Neural cell (in vitro differentiated cells): ENCODE measurements at regions not wholly inside any gene's neighbourhood (a gene's known extent, or its start where the extent isn't known, plus 50 kb on each side); places are given as distances from the start of the nearest gene placed in this dataset.

Source experiments
- H2AFZ ChIP-seq: fragments of 200-600, 300-800 bp; sonication (generic), shearing (Covaris generic); 2 replicates; pipeline ENCODE4 v1.6.0; 2014; ENCODE audit warnings: low read depth, mild to moderate bottlenecking, antibody characterized with exemption, low read length, moderate library complexity
- H3F3A ChIP-seq: fragments of 200-600 bp; shearing (Covaris generic); 2 replicates; pipeline ENCODE4 v1.6.1; 2016; ENCODE audit warnings: mild to moderate bottlenecking, moderate library complexity, mixed read lengths, antibody characterized with exemption, low read length; ENCODE audit not compliant: insufficient read depth, poor library complexity, severe bottlenecking
- H3K27ac ChIP-seq: fragments of 200-600, 300-800 bp; sonication (generic), shearing (Covaris generic); 2 replicates; pipeline ENCODE4 v1.5.1; 2014; ENCODE audit warnings: mild to moderate bottlenecking, low read length, moderate library complexity
- H3K27me3 ChIP-seq: fragments of 300-800, 200-600 bp; sonication (generic), shearing (Covaris generic); 2 replicates; pipeline ENCODE4 v1.6.0; 2014; ENCODE audit warnings: mild to moderate bottlenecking, low read depth, low read length, moderate library complexity; ENCODE audit not compliant: insufficient read depth
- H3K36me3 ChIP-seq: fragments of 300-800, 200-600 bp; sonication (generic), shearing (Covaris generic); 2 replicates; pipeline ENCODE4 v1.5.1; 2014; ENCODE audit warnings: mild to moderate bottlenecking, antibody characterized with exemption, low read length, moderate library complexity; ENCODE audit not compliant: insufficient read depth
- H3K4me2 ChIP-seq: fragments of 300-800, 200-600 bp; sonication (generic), shearing (Covaris generic); 2 replicates; pipeline ENCODE4 v1.6.0; 2014; ENCODE audit warnings: mild to moderate bottlenecking, low read length
- H3K4me3 ChIP-seq: fragments of 300-800, 200-600 bp; sonication (generic), shearing (Covaris generic); 2 replicates; pipeline ENCODE4 v1.5.1; 2014; ENCODE audit warnings: mild to moderate bottlenecking, low read length, moderate library complexity
- H3K79me2 ChIP-seq: fragments of 200-600 bp; shearing (Covaris generic); replicated peaks from 2 replicates; pipeline ENCODE4 v1.6.0; 2014; ENCODE audit warnings: mild to moderate bottlenecking, low read length, moderate library complexity; ENCODE audit not compliant: insufficient read depth
- H3K9ac ChIP-seq: fragments of 300-800, 200-600 bp; sonication (generic), shearing (Covaris generic); 2 replicates; pipeline ENCODE4 v1.6.1; 2016; ENCODE audit warnings: mild to moderate bottlenecking, low read length, mixed read lengths
- H3K9me2 ChIP-seq: fragments of 200-600 bp; shearing (Covaris generic); 2 replicates; pipeline ENCODE4 v1.6.1; 2016; ENCODE audit warnings: mild to moderate bottlenecking, low read length, mixed read lengths; ENCODE audit not compliant: insufficient read depth
- H3K9me3 ChIP-seq: fragments of 200-600, 300-800 bp; sonication (generic), shearing (Covaris generic); 2 replicates; pipeline ENCODE4 v1.6.1; 2016; ENCODE audit warnings: mild to moderate bottlenecking, mixed run types, low read length, moderate library complexity, mixed read lengths
- H4K20me1 ChIP-seq: fragments of 200-600 bp; shearing (Covaris generic); 2 replicates; pipeline ENCODE4 v1.6.1; 2016; ENCODE audit warnings: mild to moderate bottlenecking, mixed run types; ENCODE audit not compliant: insufficient read depth
- CTCF ChIP-seq: fragments of 450-650 bp; IDR thresholded peaks from 2 replicates; pipeline ENCODE4 v1.5.1; 2014; ENCODE audit warnings: antibody characterized with exemption, mild to moderate bottlenecking, moderate library complexity; ENCODE audit not compliant: poor library complexity, severe bottlenecking
- EP300 ChIP-seq: fragments of 450-650 bp; conservative IDR thresholded peaks from 2 replicates; pipeline ENCODE4 v1.6.1; 2014; ENCODE audit warnings: antibody characterized with exemption, mild to moderate bottlenecking, moderate library complexity; ENCODE audit not compliant: poor library complexity, severe bottlenecking
- EZH2 ChIP-seq: fragments of 200-600, 300-800 bp; shearing (Covaris generic), sonication (generic); IDR thresholded peaks from 2 replicates; pipeline ENCODE4 v1.6.1; 2014; ENCODE audit warnings: antibody characterized with exemption, low read length, borderline replicate concordance, mild to moderate bottlenecking; ENCODE audit not compliant: insufficient read depth, poor library complexity, severe bottlenecking
- MXI1 ChIP-seq: fragments of 450-650 bp; conservative IDR thresholded peaks from 2 replicates; pipeline ENCODE4 v1.6.1; 2014; ENCODE audit warnings: antibody characterized with exemption, mild to moderate bottlenecking; ENCODE audit not compliant: poor library complexity, severe bottlenecking
- POLR2AphosphoS5 ChIP-seq: IDR thresholded peaks from 2 replicates; pipeline ENCODE4 v1.6.1; 2012
- RAD21 ChIP-seq: fragments of 450-650 bp; conservative IDR thresholded peaks from 2 replicates; pipeline ENCODE4 v1.6.1; 2014; ENCODE audit warnings: antibody characterized with exemption, mild to moderate bottlenecking, moderate library complexity
- REST ChIP-seq: IDR thresholded peaks from 2 replicates; pipeline ENCODE4 v1.6.1; 2012; ENCODE audit warnings: borderline replicate concordance
- SMC3 ChIP-seq: fragments of 450-650 bp; conservative IDR thresholded peaks from 2 replicates; pipeline ENCODE4 v1.6.1; 2014; ENCODE audit warnings: antibody characterized with exemption, mild to moderate bottlenecking, moderate library complexity; ENCODE audit not compliant: poor library complexity
- TAF1 ChIP-seq: IDR thresholded peaks from 2 replicates; pipeline ENCODE4 v1.6.1; 2012; ENCODE audit warnings: low read depth

DNA sequence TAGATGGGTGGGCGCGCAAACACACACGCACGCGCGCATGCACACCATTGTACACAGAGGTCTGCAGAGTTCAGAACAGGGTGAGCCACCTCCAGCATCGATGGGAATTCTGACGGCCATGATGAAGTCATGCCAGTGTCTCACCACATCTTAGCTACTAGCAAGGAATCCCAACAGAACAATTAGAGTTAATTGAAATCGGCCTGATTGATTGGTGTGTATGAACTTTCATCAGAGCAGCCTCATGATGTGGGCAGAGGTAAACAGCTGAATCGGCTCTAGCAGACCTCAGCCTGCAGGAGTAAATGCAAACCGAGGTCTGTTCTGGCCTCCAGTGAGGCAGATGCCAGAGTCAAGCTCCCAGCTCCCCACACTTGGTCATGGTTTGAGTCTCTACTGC is 200.6 kb downstream of the CBLN1 start:
- H3K4me3 ChIP-seq: no peak overlapping the region
- no peaks in the 10 kb centered on the region for H4K20me1 ChIP-seq
- no peak overlapping the region for H3K9ac ChIP-seq
- no peaks in the 10 kb centered on the region for H3F3A ChIP-seq
- no peaks in the 10 kb centered on the region for H3K9me3 ChIP-seq
- TF ChIP-seq EZH2: no peak
- no peak for TF ChIP-seq EP300
- TF ChIP-seq TAF1: no peak
- TF ChIP-seq CTCF: no peak
- TF ChIP-seq RAD21: no peak
- TF ChIP-seq REST: no peak
- TF ChIP-seq POLR2AphosphoS5: no peak
- TF ChIP-seq SMC3: no peak
- no peak for TF ChIP-seq MXI1
- no peaks in the 10 kb centered on the region for H3K9me2 ChIP-seq
- no peak overlapping the region for H3K27ac ChIP-seq
- no peaks in the 10 kb centered on the region for H3K27me3 ChIP-seq
- H3K79me2 ChIP-seq: no peaks in the 10 kb centered on the region
- H3K4me2 ChIP-seq: no peak overlapping the region
- no peaks in the 10 kb centered on the region for H3K36me3 ChIP-seq
- H2AFZ ChIP-seq: no peak overlapping the region

DNA sequence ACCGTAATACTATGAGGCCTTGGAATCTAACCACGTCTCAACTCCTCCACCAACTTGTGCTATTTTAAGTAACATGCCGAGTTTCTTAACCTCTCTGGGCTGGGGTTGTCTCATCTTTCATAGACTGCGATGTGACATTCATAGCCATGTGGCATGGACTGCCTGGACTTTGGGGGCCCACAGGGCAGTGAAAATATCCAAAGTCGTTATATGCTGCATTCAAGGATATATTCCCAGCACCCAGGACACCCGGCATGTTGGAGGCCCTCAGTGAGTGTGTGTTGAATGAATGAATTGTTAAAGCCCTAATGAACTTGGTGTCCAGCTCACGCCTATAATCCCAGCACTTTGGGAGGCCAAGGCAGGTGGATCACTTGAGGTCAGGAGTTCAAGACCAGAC is 203.1 kb downstream of the CBLN1 start:
- H3K4me2 ChIP-seq: no peak overlapping the region
- no peaks in the 10 kb centered on the region for H3F3A ChIP-seq
- no peak overlapping the region for H3K9ac ChIP-seq
- no peaks in the 10 kb centered on the region for H3K9me2 ChIP-seq
- no peaks in the 10 kb centered on the region for H3K27me3 ChIP-seq
- H3K4me3 ChIP-seq: no peak overlapping the region
- H4K20me1 ChIP-seq: no peaks in the 10 kb centered on the region
- H3K27ac ChIP-seq: no peak overlapping the region
- H3K9me3 ChIP-seq: no peaks in the 10 kb centered on the region
- no peaks in the 10 kb centered on the region for H3K79me2 ChIP-seq
- no peak for TF ChIP-seq REST
- no peak for TF ChIP-seq MXI1
- no peak for TF ChIP-seq EZH2
- TF ChIP-seq EP300: no peak
- TF ChIP-seq POLR2AphosphoS5: no peak
- TF ChIP-seq CTCF: no peak
- no peak for TF ChIP-seq TAF1
- TF ChIP-seq SMC3: no peak
- no peak for TF ChIP-seq RAD21
- H2AFZ ChIP-seq: no peak overlapping the region
- H3K36me3 ChIP-seq: no peaks in the 10 kb centered on the region
